ENCODE measurements at regions not wholly inside any gene's neighbourhood (a gene's known extent, or its start where the extent isn't known, plus 50 kb on each side); places are given as distances from the start of the nearest gene placed in this dataset.

DNA sequence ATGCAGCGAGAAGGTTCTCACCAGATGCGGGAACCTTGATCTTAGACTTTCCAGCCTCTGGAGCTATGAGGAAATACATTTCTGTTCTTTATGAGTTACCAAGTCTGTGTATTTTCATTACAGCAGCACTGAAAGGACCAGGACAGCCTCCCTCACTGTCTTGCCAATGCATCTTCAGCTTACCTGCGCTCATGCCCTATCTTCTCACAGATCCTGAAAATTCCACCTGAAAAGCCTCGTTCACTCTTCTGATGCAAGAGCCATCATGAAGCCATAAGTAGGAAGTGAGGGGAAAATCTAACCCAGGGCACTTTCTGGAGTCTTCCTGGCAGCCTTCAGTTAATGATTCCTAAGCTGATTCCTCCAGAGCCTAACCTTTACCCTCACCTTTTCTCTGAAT lies 194.0 kb downstream of the SALL1 start:
- no peaks in the 10 kb centered on the region for H3K9me2 ChIP-seq (replicated peaks; ENCODE audit: low read length)
- DNase-seq (no peak), ATAC-seq (no peak)
- H3K79me2 ChIP-seq (ENCODE audit: low read length) = no peaks in the 10 kb centered on the region
- H3K4me1 ChIP-seq (ENCODE audit: insufficient read depth, low read length) = no peaks in the 10 kb centered on the region
- no peaks in the 10 kb centered on the region for H3K27me3 ChIP-seq (ENCODE audit: low read length)
- intact Hi-C loops (cut with micrococcal nuclease) = no loop called here
- no peak overlapping the region for H3K9ac ChIP-seq (ENCODE audit: low read length)
- H3K27ac ChIP-seq (ENCODE audit: low read length) = no peak overlapping the region
- no TSS peak for BruUV-seq (replicated peaks)
- no peaks in the 10 kb centered on the region for H3F3A ChIP-seq (ENCODE audit: low read length, unreplicated experiment)
- H3K4me3 ChIP-seq (ENCODE audit: low read length) = no peak overlapping the region
- TF ChIP-seq, protein P1, sequence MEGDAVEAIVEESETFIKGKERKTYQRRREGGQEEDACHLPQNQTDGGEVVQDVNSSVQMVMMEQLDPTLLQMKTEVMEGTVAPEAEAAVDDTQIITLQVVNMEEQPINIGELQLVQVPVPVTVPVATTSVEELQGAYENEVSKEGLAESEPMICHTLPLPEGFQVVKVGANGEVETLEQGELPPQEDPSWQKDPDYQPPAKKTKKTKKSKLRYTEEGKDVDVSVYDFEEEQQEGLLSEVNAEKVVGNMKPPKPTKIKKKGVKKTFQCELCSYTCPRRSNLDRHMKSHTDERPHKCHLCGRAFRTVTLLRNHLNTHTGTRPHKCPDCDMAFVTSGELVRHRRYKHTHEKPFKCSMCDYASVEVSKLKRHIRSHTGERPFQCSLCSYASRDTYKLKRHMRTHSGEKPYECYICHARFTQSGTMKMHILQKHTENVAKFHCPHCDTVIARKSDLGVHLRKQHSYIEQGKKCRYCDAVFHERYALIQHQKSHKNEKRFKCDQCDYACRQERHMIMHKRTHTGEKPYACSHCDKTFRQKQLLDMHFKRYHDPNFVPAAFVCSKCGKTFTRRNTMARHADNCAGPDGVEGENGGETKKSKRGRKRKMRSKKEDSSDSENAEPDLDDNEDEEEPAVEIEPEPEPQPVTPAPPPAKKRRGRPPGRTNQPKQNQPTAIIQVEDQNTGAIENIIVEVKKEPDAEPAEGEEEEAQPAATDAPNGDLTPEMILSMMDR (conservative IDR thresholded peaks at IDR 0.05; ENCODE audit: low read depth, low read length) = no peak
- TF ChIP-seq EZH2 (IDR thresholded peaks at IDR 0.05; ENCODE audit: low read length, unreplicated experiment) (no peak), EZH2phosphoT487 (IDR thresholded peaks at IDR 0.05; ENCODE audit: borderline replicate concordance, low read length) (no peak)
- no peak overlapping the region for H2AFZ ChIP-seq (ENCODE audit: low read length)
- H3K36me3 ChIP-seq (ENCODE audit: low read depth, low read length) = no peaks in the 10 kb centered on the region
- ChIA-PET POLR2A (ENCODE audit: unreplicated experiment) (no interaction called here), CTCF (no interaction called here)
- H3K9me3 ChIP-seq (ENCODE audit: low read length) = no peaks in the 10 kb centered on the region
- H4K20me1 ChIP-seq (ENCODE audit: low read length) = no peaks in the 10 kb centered on the region
- H3K4me2 ChIP-seq (ENCODE audit: low read length) = no peak overlapping the region

DNA sequence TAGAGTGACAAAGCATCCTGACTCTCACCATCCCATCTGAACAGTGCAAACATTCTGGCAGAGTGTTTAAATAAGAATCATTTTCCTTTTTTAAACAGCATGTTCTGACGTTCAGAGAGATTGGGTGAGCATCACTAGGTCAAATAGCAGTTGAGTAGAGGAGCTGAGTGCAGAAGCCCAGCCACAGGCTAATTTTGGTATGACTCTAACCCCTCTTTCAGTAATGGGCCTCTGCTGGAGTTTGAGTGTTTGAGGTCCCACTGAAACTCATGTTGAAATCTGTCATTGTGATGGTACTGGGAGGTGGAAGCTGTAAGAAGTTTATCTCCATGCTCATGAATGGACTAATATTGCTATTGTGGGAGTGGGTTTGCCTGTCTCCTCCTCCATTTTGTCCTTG lies 194.4 kb downstream of the SALL1 start:
- DNase-seq (no peak), ATAC-seq (no peak)
- no peaks in the 10 kb centered on the region for H3K27me3 ChIP-seq (ENCODE audit: low read length)
- H3K9me2 ChIP-seq (replicated peaks; ENCODE audit: low read length) = no peaks in the 10 kb centered on the region
- BruUV-seq (replicated peaks) = no TSS peak
- no peak overlapping the region for H3K9ac ChIP-seq (ENCODE audit: low read length)
- no peaks in the 10 kb centered on the region for H3K9me3 ChIP-seq (ENCODE audit: low read length)
- ChIA-PET POLR2A (ENCODE audit: unreplicated experiment) (no interaction called here), CTCF (no interaction called here)
- H3K36me3 ChIP-seq (ENCODE audit: low read depth, low read length) = no peaks in the 10 kb centered on the region
- H3F3A ChIP-seq (ENCODE audit: low read length, unreplicated experiment) = no peaks in the 10 kb centered on the region
- TF ChIP-seq EZH2 (IDR thresholded peaks at IDR 0.05; ENCODE audit: low read length, unreplicated experiment) (no peak), EZH2phosphoT487 (IDR thresholded peaks at IDR 0.05; ENCODE audit: borderline replicate concordance, low read length) (no peak)
- TF ChIP-seq, protein P1 (conservative IDR thresholded peaks at IDR 0.05; ENCODE audit: low read depth, low read length) = no peak
- H3K4me1 ChIP-seq (ENCODE audit: insufficient read depth, low read length) = no peaks in the 10 kb centered on the region
- intact Hi-C loops (cut with micrococcal nuclease) = no loop called here
- H3K4me3 ChIP-seq (ENCODE audit: low read length) = no peak overlapping the region
- H3K79me2 ChIP-seq (ENCODE audit: low read length) = no peaks in the 10 kb centered on the region
- H2AFZ ChIP-seq (ENCODE audit: low read length) = no peak overlapping the region
- H3K4me2 ChIP-seq (ENCODE audit: low read length) = no peak overlapping the region
- H4K20me1 ChIP-seq (ENCODE audit: low read length) = no peaks in the 10 kb centered on the region
- no peak overlapping the region for H3K27ac ChIP-seq (ENCODE audit: low read length)

DNA sequence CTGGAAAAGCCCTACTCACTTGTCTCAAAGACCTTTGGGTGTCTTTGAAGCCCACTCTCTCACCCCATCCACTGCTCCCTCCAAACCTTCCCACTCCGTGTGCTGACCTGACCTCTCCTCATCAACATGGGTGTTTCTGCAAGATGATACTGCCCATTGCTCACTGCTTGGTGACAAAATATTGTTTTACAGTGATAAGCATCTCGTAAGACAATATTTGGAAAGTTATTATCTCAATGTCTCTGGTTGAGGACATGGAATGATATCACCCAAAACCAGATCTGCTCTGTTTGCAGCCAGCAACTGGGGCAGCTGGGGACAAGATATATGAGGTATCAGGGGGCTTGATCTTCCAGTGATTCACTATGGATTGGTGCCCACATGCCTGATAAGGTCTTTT lies 195.8 kb downstream of the SALL1 start:
- CTCF ChIA-PET = no interaction called here
- DNase-seq = no peak
- H3K9me2 ChIP-seq (replicated peaks; ENCODE audit: low read length) = no peaks in the 10 kb centered on the region
- no peak overlapping the region for H3K27ac ChIP-seq (ENCODE audit: low read length)
- no peaks in the 10 kb centered on the region for H4K20me1 ChIP-seq (ENCODE audit: low read length)
- ATAC-seq = no peak
- POLR2A ChIA-PET (ENCODE audit: unreplicated experiment) = no interaction called here
- intact Hi-C loops (cut with micrococcal nuclease) = no loop called here
- no peak for TF ChIP-seq EZH2phosphoT487 (IDR thresholded peaks at IDR 0.05; ENCODE audit: borderline replicate concordance, low read length)
- TF ChIP-seq, protein P1 (conservative IDR thresholded peaks at IDR 0.05; ENCODE audit: low read depth, low read length) = no peak
- no peak for TF ChIP-seq EZH2 (IDR thresholded peaks at IDR 0.05; ENCODE audit: low read length, unreplicated experiment)
- H3K4me3 ChIP-seq (ENCODE audit: low read length) = no peak overlapping the region
- H3K79me2 ChIP-seq (ENCODE audit: low read length) = no peaks in the 10 kb centered on the region
- H3K4me2 ChIP-seq (ENCODE audit: low read length) = no peak overlapping the region
- H3F3A ChIP-seq (ENCODE audit: low read length, unreplicated experiment) = no peaks in the 10 kb centered on the region
- no peaks in the 10 kb centered on the region for H3K27me3 ChIP-seq (ENCODE audit: low read length)
- H3K4me1 ChIP-seq (ENCODE audit: insufficient read depth, low read length) = no peaks in the 10 kb centered on the region
- no peaks in the 10 kb centered on the region for H3K36me3 ChIP-seq (ENCODE audit: low read depth, low read length)
- BruUV-seq (replicated peaks) = no TSS peak
- H2AFZ ChIP-seq (ENCODE audit: low read length) = no peak overlapping the region
- no peak overlapping the region for H3K9ac ChIP-seq (ENCODE audit: low read length)
- H3K9me3 ChIP-seq (ENCODE audit: low read length) = no peaks in the 10 kb centered on the region

All from PC-3 (cell line).